ENCODE measurements at regions not wholly inside any gene's neighbourhood (a gene's known extent, or its start where the extent isn't known, plus 50 kb on each side); places are given as distances from the start of the nearest gene placed in this dataset.
"Not testable (repeated sequence)": the region's sequence is repeated elsewhere in the genome, so short reads cannot be mapped to it uniquely, and the experiment has no call there.

DNA sequence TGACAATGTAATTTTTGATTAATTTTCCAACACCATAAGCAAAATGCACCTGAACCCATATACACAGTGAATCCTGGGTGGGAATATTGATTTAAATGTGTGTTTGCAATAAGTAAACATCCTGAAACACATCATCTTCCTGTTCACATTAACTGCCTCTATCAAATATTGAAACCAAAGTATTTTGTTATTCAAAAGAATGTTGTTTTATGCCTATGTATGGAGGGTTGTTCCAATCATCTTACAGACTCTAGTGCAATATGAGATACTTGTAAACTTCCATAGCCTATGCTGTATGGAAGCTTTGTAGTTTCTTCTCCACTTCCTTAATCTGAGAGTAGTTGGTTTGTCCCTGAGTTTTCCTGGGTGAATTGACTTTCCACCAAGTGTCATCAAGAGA lies 105.4 kb upstream of the SLC7A11 start:
- TF ChIP-seq CTCF (IDR thresholded peaks at IDR 0.05; ENCODE audit: borderline replicate concordance, control extremely low read depth, extremely low read depth, insufficient read depth, missing control alignments) = no peak
- in situ Hi-C loops (cut with MboI; ENCODE audit: low sequenced_read_pairs, unreplicated experiment) = no loop called here
- no peak for DNase-seq (ENCODE audit: low spot score)

GRCh38 chr4:138344851-138345250 lies 102.7 kb upstream of the SLC7A11 start:
- in situ Hi-C loops (cut with MboI; ENCODE audit: low sequenced_read_pairs, unreplicated experiment) = no loop called here
- no peak for TF ChIP-seq CTCF (IDR thresholded peaks at IDR 0.05; ENCODE audit: borderline replicate concordance, control extremely low read depth, extremely low read depth, insufficient read depth, missing control alignments)
- no peak for DNase-seq (ENCODE audit: low spot score)

GRCh38 chr4:138344054-138344453 lies 101.9 kb upstream of the SLC7A11 start:
- DNase-seq (ENCODE audit: low spot score) = no peak
- in situ Hi-C loops (cut with MboI; ENCODE audit: low sequenced_read_pairs, unreplicated experiment) = no loop called here
- no peak for TF ChIP-seq CTCF (IDR thresholded peaks at IDR 0.05; ENCODE audit: borderline replicate concordance, control extremely low read depth, extremely low read depth, insufficient read depth, missing control alignments)

DNA sequence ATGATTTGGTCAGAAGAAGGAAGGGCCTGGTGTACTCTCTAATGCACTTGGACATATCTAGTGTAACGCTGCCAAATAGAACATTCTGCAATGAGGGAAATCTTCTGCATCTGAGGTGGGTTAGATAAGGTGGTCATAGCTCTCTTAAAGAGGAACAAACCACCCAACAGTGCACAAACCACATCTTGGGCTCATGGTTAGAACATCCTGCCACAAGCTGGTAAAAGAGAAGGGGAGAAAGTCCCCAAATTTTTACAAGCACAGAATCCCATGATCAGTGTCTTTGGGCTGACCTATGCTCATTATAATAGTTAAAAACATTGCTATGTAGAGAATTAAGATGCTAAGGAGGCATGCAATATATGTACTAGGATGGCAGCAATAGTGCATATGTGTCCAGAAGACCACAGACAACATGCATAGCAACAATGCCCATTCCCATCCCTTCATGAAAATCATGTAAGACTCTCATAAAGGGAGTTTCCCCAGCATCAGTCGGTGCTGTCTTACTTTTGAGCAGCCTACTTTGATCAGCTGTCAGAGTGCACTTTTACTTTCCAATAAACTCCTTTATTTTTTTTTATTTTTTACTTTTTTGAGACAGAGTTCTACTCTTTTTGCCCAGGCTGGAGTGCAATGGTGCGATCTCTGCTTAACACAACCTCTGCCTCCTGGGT lies 99.7 kb upstream of the SLC7A11 start:
- in situ Hi-C loops (cut with MboI; ENCODE audit: low sequenced_read_pairs, unreplicated experiment) = no loop called here
- DNase-seq (ENCODE audit: low spot score) = no peak
- TF ChIP-seq CTCF (IDR thresholded peaks at IDR 0.05; ENCODE audit: borderline replicate concordance, control extremely low read depth, extremely low read depth, insufficient read depth, missing control alignments) = no peak

DNA sequence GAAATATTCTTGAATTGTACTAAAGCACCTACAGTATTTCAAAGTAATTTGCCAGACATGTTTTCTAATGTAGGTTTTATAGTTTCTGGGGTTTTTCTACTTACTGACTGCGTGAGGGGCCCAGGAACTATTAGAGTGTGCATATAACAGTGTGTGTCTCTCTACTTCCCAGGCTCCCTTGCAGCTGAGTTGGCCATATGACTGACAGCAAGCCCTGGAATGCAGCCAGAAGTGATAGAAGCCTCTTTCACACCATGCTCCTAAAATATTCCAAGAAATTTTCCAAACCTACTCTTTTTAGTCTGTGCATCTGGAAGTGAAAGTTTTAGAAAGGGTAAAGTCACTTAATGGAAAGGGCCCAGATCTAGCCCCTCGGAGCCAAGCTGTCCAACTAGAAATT lies 96.7 kb upstream of the SLC7A11 start:
- no peak for DNase-seq (ENCODE audit: low spot score)
- TF ChIP-seq CTCF (IDR thresholded peaks at IDR 0.05; ENCODE audit: borderline replicate concordance, control extremely low read depth, extremely low read depth, insufficient read depth, missing control alignments) = no peak
- in situ Hi-C loops (cut with MboI; ENCODE audit: low sequenced_read_pairs, unreplicated experiment) = no loop called here

DNA sequence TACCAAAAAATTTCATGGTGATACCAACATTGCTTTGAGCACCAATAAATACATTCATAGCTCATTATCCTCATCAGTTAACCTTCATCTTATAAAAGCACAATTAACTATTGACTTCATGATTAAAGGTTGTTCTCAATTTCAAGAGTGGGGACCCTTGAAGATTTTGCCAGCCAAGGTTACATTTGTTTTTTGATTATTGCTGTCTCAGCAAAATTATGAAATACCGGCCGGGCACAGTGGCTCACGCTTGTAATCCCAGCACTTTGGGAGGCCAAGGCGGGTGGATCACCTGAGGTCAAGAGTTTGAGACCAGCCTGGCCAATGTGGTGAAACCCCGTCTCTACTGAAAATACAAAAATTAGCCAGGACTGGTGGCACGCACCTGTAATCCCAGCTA lies 96.1 kb upstream of the SLC7A11 start:
- DNase-seq (ENCODE audit: low spot score); in situ Hi-C loops (cut with MboI; ENCODE audit: low sequenced_read_pairs, unreplicated experiment): not testable (repeated sequence)

GRCh38 chr4:138334346-138335016 lies 92.3 kb upstream of the SLC7A11 start:
- in situ Hi-C loops (cut with MboI; ENCODE audit: low sequenced_read_pairs, unreplicated experiment) = no loop called here
- DNase-seq (ENCODE audit: low spot score) = no peak
- no peak for TF ChIP-seq CTCF (IDR thresholded peaks at IDR 0.05; ENCODE audit: borderline replicate concordance, control extremely low read depth, extremely low read depth, insufficient read depth, missing control alignments)

- DNase-seq (ENCODE audit: low spot score); in situ Hi-C loops (cut with MboI; ENCODE audit: low sequenced_read_pairs, unreplicated experiment): not testable (repeated sequence)
These were observed 90.3 kb upstream of the SLC7A11 start for GRCh38 chr4:138332415-138332814.

Data from GM13976 (cell line).